ENCODE measurements at regions not wholly inside any gene's neighbourhood (a gene's known extent, or its start where the extent isn't known, plus 50 kb on each side); places are given as distances from the start of the nearest gene placed in this dataset.

DNA sequence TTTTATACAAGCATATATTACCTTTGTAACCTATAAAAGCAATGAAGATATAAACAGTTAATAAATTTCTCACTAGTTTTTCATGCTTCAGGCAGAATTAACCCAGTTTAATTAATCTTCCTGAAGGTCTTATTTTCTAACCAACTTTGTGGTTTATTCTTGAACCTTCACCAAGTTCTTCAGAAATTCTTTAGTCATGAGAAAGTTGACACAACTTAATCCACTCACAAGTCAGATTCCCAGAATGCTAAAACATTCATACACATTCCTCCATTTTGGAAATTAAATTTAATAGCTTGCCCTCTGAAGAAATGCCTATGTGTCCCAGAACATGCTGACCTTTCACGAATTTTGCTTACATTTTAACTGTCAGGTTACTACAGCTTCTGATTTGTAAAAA, 105.4 kb upstream of the PAM start:
- 52 to 66% methylated on average over 1 of the region's 1 CpG for WGBS, 2 donors
- H3K4me1 ChIP-seq = no peaks in the 10 kb centered on the region
- ATAC-seq (no peak), DNase-seq (no peak)
- TF ChIP-seq, protein P1, sequence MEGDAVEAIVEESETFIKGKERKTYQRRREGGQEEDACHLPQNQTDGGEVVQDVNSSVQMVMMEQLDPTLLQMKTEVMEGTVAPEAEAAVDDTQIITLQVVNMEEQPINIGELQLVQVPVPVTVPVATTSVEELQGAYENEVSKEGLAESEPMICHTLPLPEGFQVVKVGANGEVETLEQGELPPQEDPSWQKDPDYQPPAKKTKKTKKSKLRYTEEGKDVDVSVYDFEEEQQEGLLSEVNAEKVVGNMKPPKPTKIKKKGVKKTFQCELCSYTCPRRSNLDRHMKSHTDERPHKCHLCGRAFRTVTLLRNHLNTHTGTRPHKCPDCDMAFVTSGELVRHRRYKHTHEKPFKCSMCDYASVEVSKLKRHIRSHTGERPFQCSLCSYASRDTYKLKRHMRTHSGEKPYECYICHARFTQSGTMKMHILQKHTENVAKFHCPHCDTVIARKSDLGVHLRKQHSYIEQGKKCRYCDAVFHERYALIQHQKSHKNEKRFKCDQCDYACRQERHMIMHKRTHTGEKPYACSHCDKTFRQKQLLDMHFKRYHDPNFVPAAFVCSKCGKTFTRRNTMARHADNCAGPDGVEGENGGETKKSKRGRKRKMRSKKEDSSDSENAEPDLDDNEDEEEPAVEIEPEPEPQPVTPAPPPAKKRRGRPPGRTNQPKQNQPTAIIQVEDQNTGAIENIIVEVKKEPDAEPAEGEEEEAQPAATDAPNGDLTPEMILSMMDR (IDR thresholded peaks at IDR 0.05) = no peak
- intact Hi-C loops (cut with DNase I) = no loop called here
- H3K9me3 ChIP-seq = peaks cover 0 to 28% (median 3%) of the 10 kb centered on the region in 11 donors
- no peak overlapping the region for H3K27ac ChIP-seq
- no peaks in the 10 kb centered on the region for H3K36me3 ChIP-seq
- H3K27me3 ChIP-seq = no peaks in the 10 kb centered on the region
- H3K4me3 ChIP-seq = no peak overlapping the region

DNA sequence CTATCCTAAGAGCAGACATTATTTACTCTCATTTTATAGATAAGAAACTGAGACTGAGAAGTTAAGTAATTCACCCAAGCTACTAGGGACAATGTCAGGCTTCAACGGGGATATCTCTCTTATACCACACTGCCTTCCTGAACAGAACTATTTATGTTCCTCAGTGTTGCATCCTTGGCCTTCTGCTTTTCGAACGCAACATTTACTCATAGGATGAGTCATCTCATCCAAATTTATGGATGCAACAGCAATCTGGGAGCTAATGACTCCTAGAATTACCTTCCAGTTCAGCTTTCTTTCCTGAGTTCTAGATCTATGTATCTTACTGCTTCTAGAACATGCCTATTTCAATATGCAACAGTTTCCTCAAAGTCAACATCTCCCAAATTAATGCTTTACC, 103.6 kb upstream of the PAM start:
- DNase-seq = no peak
- no peaks in the 10 kb centered on the region for H3K36me3 ChIP-seq
- 84 to 87% methylated on average over 3 of the region's 3 CpGs for WGBS, 2 donors
- H3K9me3 ChIP-seq = peaks cover 0 to 11% (median 0%) of the 10 kb centered on the region in 11 donors
- ATAC-seq = no peak
- no peaks in the 10 kb centered on the region for H3K27me3 ChIP-seq
- no peak overlapping the region for H3K4me3 ChIP-seq
- no peak overlapping the region for H3K27ac ChIP-seq
- TF ChIP-seq, protein P1 (IDR thresholded peaks at IDR 0.05) = no peak
- intact Hi-C loops (cut with DNase I) = no loop called here
- H3K4me1 ChIP-seq = no peaks in the 10 kb centered on the region

DNA sequence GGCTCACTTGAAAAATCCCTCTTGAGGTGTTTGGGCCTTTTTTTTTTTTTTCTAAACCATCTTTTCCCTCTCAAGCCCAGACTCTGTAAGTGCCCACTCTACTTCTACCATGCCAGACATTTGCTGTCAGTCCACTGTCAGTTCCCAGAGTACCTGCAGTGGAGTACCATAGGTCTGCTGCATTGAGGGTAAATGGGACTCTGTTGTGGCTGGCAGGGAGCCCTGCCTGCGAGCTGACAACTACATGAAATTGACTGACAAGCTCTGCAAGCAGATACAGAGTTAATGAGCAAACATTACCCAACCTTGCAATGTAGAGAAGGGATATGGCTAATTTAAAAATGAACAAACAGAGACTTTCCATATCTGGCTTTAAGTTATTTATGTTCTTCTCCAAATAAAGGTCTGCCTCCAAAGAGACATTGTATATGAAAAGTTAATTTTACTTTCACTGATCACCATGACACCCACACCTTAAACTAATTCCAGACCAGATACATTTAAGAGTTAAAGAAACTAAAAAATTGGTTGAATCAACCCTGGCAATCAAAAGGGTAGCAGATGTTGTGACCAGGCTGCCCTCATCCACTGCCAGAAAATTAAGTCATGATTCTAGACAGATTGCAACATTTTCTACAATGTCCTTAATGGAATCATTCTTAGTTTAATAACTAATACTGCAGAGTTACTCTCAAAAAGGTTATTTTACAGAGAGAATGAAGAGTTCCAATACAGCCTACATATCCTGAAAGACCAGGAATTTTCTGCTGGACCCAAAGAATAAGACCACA, 100.4 kb upstream of the PAM start:
- Histone ChIP-seq H3K4me3 (no peak overlapping the region), H3K27ac (peak overlapping the region in 2 of 10 donors; percentile 20 to 37), H3K27me3 (no peaks in the 10 kb centered on the region), H3K36me3 (no peaks in the 10 kb centered on the region), H3K9me3 (no peaks in the 10 kb centered on the region), H3K4me1 (no peaks in the 10 kb centered on the region)
- ATAC-seq (peak in 5 of 8 donors; percentile 37 to 83 (median 55)), DNase-seq (no peak)
- intact Hi-C loops (cut with DNase I) = no loop called here
- WGBS, 2 donors = 47 to 70% methylated on average over 1 of the region's 1 CpG
- TF ChIP-seq, protein P1 (IDR thresholded peaks at IDR 0.05) = no peak

DNA sequence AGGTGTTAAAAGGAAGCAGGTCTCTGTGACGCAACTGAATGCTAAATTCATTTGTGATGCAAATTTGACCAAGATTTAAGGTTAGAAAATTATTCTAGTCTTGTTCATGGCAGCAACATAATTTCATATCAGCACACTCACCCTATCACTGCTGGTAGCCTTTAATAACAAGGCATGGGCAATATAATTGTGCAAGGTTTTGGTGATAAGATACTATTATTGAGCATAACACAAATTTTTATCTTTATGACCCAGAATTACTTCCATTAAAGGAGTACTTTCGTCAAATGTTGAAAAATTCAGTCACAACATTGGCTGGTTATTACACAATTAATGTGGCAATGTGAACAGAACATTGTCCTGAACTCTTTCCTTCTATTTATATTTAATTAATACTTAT, 96.0 kb upstream of the PAM start:
- intact Hi-C loops (cut with DNase I) = no loop called here
- Histone ChIP-seq H3K36me3 (no peaks in the 10 kb centered on the region), H3K27ac (no peak overlapping the region), H3K4me3 (no peak overlapping the region), H3K27me3 (no peaks in the 10 kb centered on the region), H3K4me1 (peaks cover 0 to 5% (median 0%) of the 10 kb centered on the region in 9 donors), H3K9me3 (no peaks in the 10 kb centered on the region)
- 63 to 68% methylated on average over 2 of the region's 2 CpGs for WGBS, 2 donors
- TF ChIP-seq, protein P1 (IDR thresholded peaks at IDR 0.05) = no peak
- DNase-seq = no peak
- ATAC-seq = no peak
